ENCODE measurements at regions not wholly inside any gene's neighbourhood (a gene's known extent, or its start where the extent isn't known, plus 50 kb on each side); places are given as distances from the start of the nearest gene placed in this dataset.
"Not testable (repeated sequence)": the region's sequence is repeated elsewhere in the genome, so short reads cannot be mapped to it uniquely, and the experiment has no call there.

- in situ Hi-C loops (cut with MboI; ENCODE audit: low sequenced_read_pairs) = no loop called here
- H3K9me3 ChIP-seq = peaks cover 3% of the 10 kb centered on the region; the same call in 1 of the 2 replicates
- no peak overlapping the region for H3K4me3 ChIP-seq
- H3K27me3 ChIP-seq (ENCODE audit: low read depth) = no peaks in the 10 kb centered on the region
- DNase-seq (ENCODE audit: low spot score in 2 of 2) = no peak
- H3K36me3 ChIP-seq (replicated peaks) = no peaks in the 10 kb centered on the region
- H3K4me1 ChIP-seq = no peaks in the 10 kb centered on the region
Measured at GRCh38 chr2:143928184-143928583, 591.7 kb downstream of the ZEB2 start.

GRCh38 chr2:143926736-143927135, 593.2 kb downstream of the ZEB2 start:
- no peak overlapping the region for H3K4me3 ChIP-seq
- H3K9me3 ChIP-seq = peaks cover 3% of the 10 kb centered on the region; the same call in 1 of the 2 replicates
- no peaks in the 10 kb centered on the region for H3K4me1 ChIP-seq
- no peaks in the 10 kb centered on the region for H3K36me3 ChIP-seq (replicated peaks)
- DNase-seq (ENCODE audit: low spot score in 2 of 2) = no peak
- in situ Hi-C loops (cut with MboI; ENCODE audit: low sequenced_read_pairs) = no loop called here
- no peaks in the 10 kb centered on the region for H3K27me3 ChIP-seq (ENCODE audit: low read depth)

- DNase-seq (ENCODE audit: low spot score in 2 of 2); H3K27me3 ChIP-seq (ENCODE audit: low read depth); H3K36me3 ChIP-seq (replicated peaks); in situ Hi-C loops (cut with MboI; ENCODE audit: low sequenced_read_pairs); H3K4me3 ChIP-seq; H3K4me1 ChIP-seq: not testable (repeated sequence)
- peaks cover 15% of the 10 kb centered on the region for H3K9me3 ChIP-seq
Measured at GRCh38 chr2:143922261-143922830, 597.6 kb downstream of the ZEB2 start.

- no peaks in the 10 kb centered on the region for H3K36me3 ChIP-seq (replicated peaks)
- in situ Hi-C loops (cut with MboI; ENCODE audit: low sequenced_read_pairs) = no loop called here
- no peaks in the 10 kb centered on the region for H3K4me1 ChIP-seq
- H3K4me3 ChIP-seq = no peak overlapping the region
- DNase-seq (ENCODE audit: low spot score in 2 of 2) = no peak
- peaks cover 13% of the 10 kb centered on the region; the same call in 1 of the 2 replicates for H3K9me3 ChIP-seq
- no peaks in the 10 kb centered on the region for H3K27me3 ChIP-seq (ENCODE audit: low read depth)
Measured at GRCh38 chr2:143918465-143918989, 601.4 kb downstream of the ZEB2 start.

- peaks cover 13% of the 10 kb centered on the region; the same call in 1 of the 2 replicates for H3K9me3 ChIP-seq
- no peaks in the 10 kb centered on the region for H3K27me3 ChIP-seq (ENCODE audit: low read depth)
- no peaks in the 10 kb centered on the region for H3K4me1 ChIP-seq
- in situ Hi-C loops (cut with MboI; ENCODE audit: low sequenced_read_pairs) = no loop called here
- H3K36me3 ChIP-seq (replicated peaks) = no peaks in the 10 kb centered on the region
- H3K4me3 ChIP-seq = no peak overlapping the region
- DNase-seq (ENCODE audit: low spot score in 2 of 2) = no peak
Measured at GRCh38 chr2:143916781-143917180, 603.1 kb downstream of the ZEB2 start.

- Histone ChIP-seq H3K27me3 (ENCODE audit: low read depth) (no peaks in the 10 kb centered on the region), H3K9me3 (no peaks in the 10 kb centered on the region), H3K4me3 (no peak overlapping the region), H3K4me1 (peaks cover 10% of the 10 kb centered on the region), H3K36me3 (replicated peaks) (no peaks in the 10 kb centered on the region)
- in situ Hi-C loops (cut with MboI; ENCODE audit: low sequenced_read_pairs) = no loop called here
- no peak for DNase-seq (ENCODE audit: low spot score in 2 of 2)
Measured at GRCh38 chr2:143909577-143910353, 610.2 kb downstream of the ZEB2 start.

GRCh38 chr2:143908843-143909242, 611.1 kb downstream of the ZEB2 start:
- H3K27me3 ChIP-seq (ENCODE audit: low read depth) = no peaks in the 10 kb centered on the region
- H3K9me3 ChIP-seq = no peaks in the 10 kb centered on the region
- peaks cover 10% of the 10 kb centered on the region for H3K4me1 ChIP-seq
- in situ Hi-C loops (cut with MboI; ENCODE audit: low sequenced_read_pairs) = no loop called here
- DNase-seq (ENCODE audit: low spot score in 2 of 2) = no peak
- no peaks in the 10 kb centered on the region for H3K36me3 ChIP-seq (replicated peaks)
- no peak overlapping the region for H3K4me3 ChIP-seq

GRCh38 chr2:143907801-143908200, 612.1 kb downstream of the ZEB2 start:
- Histone ChIP-seq H3K9me3 (no peaks in the 10 kb centered on the region), H3K4me1 (peaks cover 10% of the 10 kb centered on the region), H3K4me3 (no peak overlapping the region), H3K36me3 (replicated peaks) (no peaks in the 10 kb centered on the region), H3K27me3 (ENCODE audit: low read depth) (no peaks in the 10 kb centered on the region)
- no peak for DNase-seq (ENCODE audit: low spot score in 2 of 2)
- in situ Hi-C loops (cut with MboI; ENCODE audit: low sequenced_read_pairs) = no loop called here

- no peaks in the 10 kb centered on the region for H3K36me3 ChIP-seq (replicated peaks)
- no peaks in the 10 kb centered on the region for H3K9me3 ChIP-seq
- in situ Hi-C loops (cut with MboI; ENCODE audit: low sequenced_read_pairs) = no loop called here
- peaks cover 10% of the 10 kb centered on the region for H3K4me1 ChIP-seq
- H3K27me3 ChIP-seq (ENCODE audit: low read depth) = no peaks in the 10 kb centered on the region
- no peak overlapping the region for H3K4me3 ChIP-seq
- DNase-seq (ENCODE audit: low spot score in 2 of 2) = peak in 1 of 2 experiments; percentile 28
Measured at GRCh38 chr2:143906850-143907249, 613.1 kb downstream of the ZEB2 start.

- Histone ChIP-seq H3K4me3 (no peak overlapping the region), H3K4me1 (peaks cover 10% of the 10 kb centered on the region), H3K27me3 (ENCODE audit: low read depth) (no peaks in the 10 kb centered on the region), H3K36me3 (replicated peaks) (no peaks in the 10 kb centered on the region), H3K9me3 (no peaks in the 10 kb centered on the region)
- in situ Hi-C loops (cut with MboI; ENCODE audit: low sequenced_read_pairs) = no loop called here
- no peak for DNase-seq (ENCODE audit: low spot score in 2 of 2)
Measured at GRCh38 chr2:143905587-143905986, 614.3 kb downstream of the ZEB2 start.

GRCh38 chr2:143903172-143903856, 616.6 kb downstream of the ZEB2 start:
- Histone ChIP-seq H3K4me1 (peaks cover 10% of the 10 kb centered on the region), H3K9me3 (no peaks in the 10 kb centered on the region), H3K4me3 (no peak overlapping the region), H3K27me3 (ENCODE audit: low read depth) (no peaks in the 10 kb centered on the region), H3K36me3 (replicated peaks) (no peaks in the 10 kb centered on the region)
- no peak for DNase-seq (ENCODE audit: low spot score in 2 of 2)
- in situ Hi-C loops (cut with MboI; ENCODE audit: low sequenced_read_pairs) = no loop called here

- Histone ChIP-seq H3K4me1 (no peaks in the 10 kb centered on the region), H3K27me3 (ENCODE audit: low read depth) (no peaks in the 10 kb centered on the region), H3K9me3 (no peaks in the 10 kb centered on the region), H3K36me3 (replicated peaks) (no peaks in the 10 kb centered on the region), H3K4me3 (no peak overlapping the region)
- DNase-seq (ENCODE audit: low spot score in 2 of 2) = no peak
- in situ Hi-C loops (cut with MboI; ENCODE audit: low sequenced_read_pairs) = no loop called here
Measured at GRCh38 chr2:143901185-143901842, 618.6 kb downstream of the ZEB2 start.

GRCh38 chr2:143899987-143900386, 619.9 kb downstream of the ZEB2 start:
- Histone ChIP-seq H3K4me3 (no peak overlapping the region), H3K9me3 (no peaks in the 10 kb centered on the region), H3K27me3 (ENCODE audit: low read depth) (no peaks in the 10 kb centered on the region), H3K36me3 (replicated peaks) (no peaks in the 10 kb centered on the region), H3K4me1 (no peaks in the 10 kb centered on the region)
- no peak for DNase-seq (ENCODE audit: low spot score in 2 of 2)
- in situ Hi-C loops (cut with MboI; ENCODE audit: low sequenced_read_pairs) = no loop called here

All from HAP-1 (cell line).